Fibroblast of lung (primary cell): ENCODE measurements at regions not wholly inside any gene's neighbourhood (a gene's known extent, or its start where the extent isn't known, plus 50 kb on each side); places are given as distances from the start of the nearest gene placed in this dataset.

ENCODE experiments used
- CTCF ChIP-seq, 2 donors: IDR thresholded peaks in 1 of 2; conservative IDR thresholded peaks in 1 of 2; 1 replicate in 1 of 2; 2 replicates in 1 of 2; pipeline ENCODE4 v1.5.1; 2011 to 2012; ENCODE audit warnings: low read length in 2 of 2, control low read depth in 1 of 2, inconsistent platforms in 1 of 2, low read depth in 1 of 2, mild to moderate bottlenecking in 1 of 2
- EZH2 ChIP-seq: IDR thresholded peaks from 2 replicates; pipeline ENCODE4 v1.5.1; 2012; ENCODE audit warnings: low read length, control low read depth, mild to moderate bottlenecking; ENCODE audit errors: missing control alignments

DNA sequence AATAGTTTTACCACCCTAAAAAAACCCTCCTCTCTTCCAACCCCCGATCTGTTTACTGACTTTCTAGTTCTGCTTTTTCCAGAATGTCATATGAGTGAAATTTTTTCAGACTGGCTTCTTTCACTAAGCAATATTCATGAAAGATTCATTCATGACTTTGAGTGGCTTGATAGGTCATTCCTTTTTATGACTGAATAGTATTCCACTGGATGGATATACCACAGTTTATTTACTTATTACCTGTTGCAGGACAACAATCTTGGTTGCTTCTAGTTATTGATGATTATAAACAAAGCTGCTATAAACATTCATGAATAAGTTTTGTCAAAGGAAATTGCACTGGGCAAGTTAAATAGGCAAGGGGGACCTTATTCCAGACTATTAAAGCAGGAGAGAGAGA lies 264.2 kb downstream of the UTP18 start:
- TF ChIP-seq CTCF (conservative IDR thresholded peaks at IDR 0.05 in 1 of 2, IDR thresholded peaks at IDR 0.05 in 1 of 2; ENCODE audit: low read depth in 1 of 2, low read length in 2 of 2) (no peak), EZH2 (no peak)
